ENCODE measurements at regions not wholly inside any gene's neighbourhood (a gene's known extent, or its start where the extent isn't known, plus 50 kb on each side); places are given as distances from the start of the nearest gene placed in this dataset.

GRCh38 chr17:77694391-77695363 lies 263.8 kb upstream of the TNRC6C start:
- DNase-seq, result no peak

DNA sequence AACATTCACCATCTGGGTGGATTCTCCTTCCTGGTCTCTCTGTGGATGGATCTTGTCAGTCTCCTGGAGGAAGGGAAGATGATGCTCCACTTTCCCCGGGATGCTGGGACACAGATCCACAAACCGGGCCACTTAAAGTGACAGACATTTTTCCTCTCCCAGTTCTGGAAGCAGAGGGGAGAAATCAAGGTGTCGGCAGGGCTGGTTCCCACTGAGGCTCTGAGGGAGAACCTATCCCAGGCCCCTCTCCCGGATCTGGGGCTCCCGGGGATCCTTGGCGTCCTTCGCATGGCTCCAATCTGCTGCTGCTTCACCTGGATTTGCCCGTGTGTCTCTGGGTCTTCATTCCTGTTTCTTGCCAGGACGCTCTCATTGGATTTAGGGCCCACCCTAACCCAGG lies 263.1 kb upstream of the TNRC6C start:
- no peak for DNase-seq

DNA sequence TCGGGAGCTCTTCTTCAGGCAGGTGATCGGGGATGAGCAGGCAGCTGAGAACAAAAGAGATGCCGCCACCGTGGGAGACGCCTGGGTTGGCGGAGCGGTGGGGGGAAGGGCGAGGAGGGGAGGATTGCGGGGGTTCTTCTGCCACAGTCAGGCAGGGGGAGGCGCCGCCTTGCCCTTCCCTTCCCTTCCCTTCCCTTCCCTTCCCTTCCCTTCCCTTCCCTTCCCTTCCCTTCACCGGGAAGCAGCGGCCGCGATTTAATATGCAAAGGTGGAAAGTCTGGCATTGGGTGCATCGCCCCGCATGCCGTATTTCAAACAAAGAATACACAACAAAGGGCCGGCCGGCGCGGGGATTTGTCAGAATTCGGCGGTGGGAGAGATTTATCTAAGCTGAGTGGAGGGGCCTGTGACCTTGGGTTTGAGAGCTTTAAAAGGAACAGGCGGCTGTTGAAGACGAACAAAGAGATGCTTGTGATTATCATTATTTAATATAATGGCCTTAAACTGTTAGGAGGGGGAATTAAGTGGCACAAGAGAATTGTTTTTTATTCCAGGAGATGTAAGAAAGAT lies 262.3 kb upstream of the TNRC6C start:
- no peak for DNase-seq

DNA sequence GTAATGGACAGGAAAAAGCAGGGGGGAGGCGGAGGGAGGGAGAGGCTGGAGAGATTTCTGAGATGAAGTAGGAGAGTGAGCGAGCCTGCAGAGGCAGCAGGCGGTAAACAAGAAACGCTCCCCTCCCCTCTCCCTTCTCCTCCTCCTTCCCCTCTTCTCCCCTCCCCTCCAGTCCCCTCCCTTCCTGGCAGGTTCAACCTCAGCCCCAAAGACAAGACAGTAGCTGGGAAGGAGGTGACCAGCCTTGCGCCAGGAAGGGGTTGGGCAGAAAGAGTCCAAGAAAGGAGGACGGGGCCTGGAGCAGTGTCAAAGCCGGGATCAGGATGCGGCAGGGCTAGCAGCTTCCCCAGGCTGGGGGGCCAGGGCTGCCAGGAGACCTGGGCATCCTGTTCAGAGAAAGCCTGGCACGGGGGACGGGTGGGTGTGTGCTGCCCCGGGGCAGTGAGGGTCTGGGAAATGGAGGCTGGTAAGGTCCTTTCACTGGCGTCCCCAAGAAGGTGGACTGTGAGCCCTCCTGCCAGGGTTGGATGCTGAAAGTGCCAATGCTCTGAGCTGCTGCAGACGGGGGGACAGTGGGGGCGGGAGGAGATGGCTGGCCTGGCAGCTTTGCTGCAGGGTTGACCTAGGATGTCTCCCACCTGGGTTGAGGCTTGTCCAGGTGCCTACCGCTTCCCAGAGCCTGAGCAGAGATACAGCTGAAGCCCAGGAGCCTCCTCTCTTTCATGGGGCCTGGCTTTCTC lies 261.6 kb upstream of the TNRC6C start:
- DNase-seq, result no peak

DNA sequence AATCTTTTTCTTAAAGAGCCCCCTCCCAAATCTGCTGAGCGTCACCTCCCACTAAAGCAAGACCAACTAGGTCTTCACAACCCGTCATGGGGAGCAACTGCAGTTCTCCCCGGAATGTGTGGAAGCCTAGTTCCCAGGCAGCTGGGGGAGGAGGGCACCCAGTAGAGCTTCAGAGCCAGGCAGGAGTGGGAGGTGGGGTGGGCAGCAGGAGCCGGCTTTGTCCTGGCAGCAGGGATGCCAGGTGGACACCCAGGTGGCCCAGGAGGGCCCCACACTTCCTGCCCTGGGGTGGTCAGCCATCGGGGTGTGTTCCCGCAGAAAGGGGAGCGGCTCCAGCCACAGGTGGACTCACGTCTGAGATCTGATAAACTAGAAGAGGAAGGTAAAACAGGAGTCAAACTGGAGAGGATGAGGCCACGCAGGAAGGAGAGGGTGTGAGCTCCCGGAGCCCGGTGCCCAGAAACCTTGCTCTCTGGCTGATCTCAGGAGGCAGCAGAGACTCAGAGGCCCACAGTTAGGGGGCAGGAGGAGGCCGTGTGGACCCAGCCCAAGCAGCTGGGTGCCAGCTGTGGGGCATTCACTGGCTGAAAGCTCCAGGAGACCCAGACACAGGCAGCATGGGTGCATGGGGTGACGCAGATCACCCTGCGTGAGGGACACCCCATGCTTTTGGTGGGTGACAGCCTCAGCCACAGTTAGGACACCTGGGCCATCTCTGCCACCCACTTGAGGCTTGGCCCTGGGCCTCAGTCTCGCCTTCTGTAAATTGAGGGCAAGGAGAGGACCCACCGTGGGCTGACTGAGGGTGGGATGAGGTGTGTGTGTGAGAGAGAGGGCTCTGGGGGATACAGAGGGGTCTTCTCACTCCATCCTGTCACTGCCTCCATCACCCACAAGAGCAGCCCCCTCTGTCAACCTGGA lies 260.8 kb upstream of the TNRC6C start:
- DNase-seq, result no peak

DNA sequence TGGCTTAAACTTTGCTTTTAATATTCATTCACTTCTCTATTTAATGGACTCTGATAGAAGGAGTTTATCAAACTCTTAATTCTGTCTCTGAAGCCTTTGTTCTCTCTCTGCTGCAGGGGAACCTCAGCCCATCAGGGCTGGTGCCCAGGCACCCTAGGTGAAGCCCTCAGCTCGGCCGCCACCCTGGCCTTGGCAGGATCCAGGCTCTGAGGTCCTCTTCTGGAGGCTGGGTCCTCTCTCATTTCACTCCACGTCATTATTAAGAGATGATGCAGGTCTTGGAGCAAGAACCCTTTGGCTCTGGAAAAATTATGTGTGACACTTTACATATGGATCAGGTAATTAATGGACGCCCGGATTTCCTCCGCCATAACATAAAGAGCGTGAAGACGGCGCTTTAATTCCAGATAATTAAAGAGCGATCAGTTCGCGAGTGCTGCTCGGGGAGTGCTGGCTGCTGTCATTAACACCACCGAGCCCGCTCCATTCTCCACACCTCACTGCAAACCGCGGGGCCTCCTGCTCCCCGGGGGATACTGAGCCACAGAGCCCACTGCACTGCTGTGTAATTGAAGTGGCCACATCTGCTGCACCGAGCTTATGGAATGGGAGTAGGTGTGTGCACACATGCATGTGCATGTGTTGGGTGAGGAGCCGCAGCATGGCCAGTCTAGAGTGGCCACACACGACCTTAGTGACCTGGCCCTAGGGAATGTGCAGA lies 259.4 kb upstream of the TNRC6C start:
- DNase-seq, result no peak

GRCh38 chr17:77700165-77700881 lies 258.2 kb upstream of the TNRC6C start:
- DNase-seq, result no peak

GRCh38 chr17:77701996-77702395 lies 256.5 kb upstream of the TNRC6C start:
- DNase-seq, result no peak

DNA sequence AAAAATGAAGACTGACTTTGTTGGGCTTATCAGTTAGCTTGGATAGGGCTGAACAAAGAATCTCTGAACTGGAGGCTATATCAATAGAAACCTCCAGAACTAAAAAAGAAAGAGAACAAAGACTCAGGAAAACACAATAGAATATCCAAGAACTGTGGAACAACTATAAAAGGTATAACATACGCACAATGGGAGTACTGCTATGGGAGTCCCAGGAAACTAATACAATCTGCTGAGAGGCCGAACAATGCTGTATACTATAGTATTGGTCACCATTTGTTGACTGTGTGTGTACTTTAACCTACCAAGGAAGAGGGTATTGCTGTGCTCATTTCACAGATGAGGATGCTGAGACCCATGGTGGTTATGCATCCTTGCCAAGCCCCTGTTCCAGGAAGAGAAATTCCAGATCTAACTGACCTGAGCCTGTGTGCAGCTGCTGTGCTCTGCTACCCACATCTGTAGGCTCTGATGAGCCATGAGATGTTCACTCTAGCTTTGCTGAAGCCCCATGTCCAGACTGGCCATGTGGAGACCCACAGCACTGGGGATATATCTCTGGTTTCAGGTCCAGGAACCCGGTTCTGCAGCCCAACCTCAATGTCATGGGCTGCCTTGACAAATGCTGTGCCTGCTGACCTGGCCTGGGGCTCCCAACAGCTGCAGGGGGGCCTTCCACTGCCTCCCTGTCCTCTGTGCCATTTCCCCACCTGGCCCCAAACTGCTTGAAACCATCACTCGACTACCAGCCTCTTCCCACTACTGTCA lies 254.3 kb upstream of the TNRC6C start:
- no peak for DNase-seq

DNA sequence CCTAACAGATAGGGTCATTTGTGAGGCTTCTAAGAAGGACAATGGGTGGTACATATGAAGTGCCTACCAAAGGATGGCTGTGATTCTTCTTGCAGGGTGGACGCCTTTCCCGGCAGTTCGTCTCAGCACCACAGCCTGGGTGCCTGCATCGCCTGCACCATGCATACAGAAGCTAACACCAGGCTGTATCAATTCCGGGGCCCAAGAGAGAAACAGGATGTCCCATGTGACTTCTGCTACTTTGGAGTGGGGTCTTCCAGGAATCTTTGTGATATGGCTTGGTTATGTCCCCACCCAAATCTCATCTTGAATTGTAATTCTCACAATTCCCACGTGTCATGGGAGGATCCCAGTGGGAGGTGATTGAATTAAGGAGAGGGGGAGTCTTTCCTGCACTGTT lies 251.6 kb upstream of the TNRC6C start:
- DNase-seq, result no peak

GRCh38 chr17:77707546-77707945 lies 251.0 kb upstream of the TNRC6C start:
- DNase-seq, result no peak

GRCh38 chr17:77708049-77708448 lies 250.5 kb upstream of the TNRC6C start:
- no peak for DNase-seq

GRCh38 chr17:77708936-77709335 lies 249.6 kb upstream of the TNRC6C start:
- DNase-seq, result no peak

- no peak for DNase-seq
These were observed 248.9 kb upstream of the TNRC6C start for GRCh38 chr17:77709594-77709993.

- no peak for DNase-seq
These were observed 245.9 kb upstream of the TNRC6C start for GRCh38 chr17:77712578-77712977.

DNA sequence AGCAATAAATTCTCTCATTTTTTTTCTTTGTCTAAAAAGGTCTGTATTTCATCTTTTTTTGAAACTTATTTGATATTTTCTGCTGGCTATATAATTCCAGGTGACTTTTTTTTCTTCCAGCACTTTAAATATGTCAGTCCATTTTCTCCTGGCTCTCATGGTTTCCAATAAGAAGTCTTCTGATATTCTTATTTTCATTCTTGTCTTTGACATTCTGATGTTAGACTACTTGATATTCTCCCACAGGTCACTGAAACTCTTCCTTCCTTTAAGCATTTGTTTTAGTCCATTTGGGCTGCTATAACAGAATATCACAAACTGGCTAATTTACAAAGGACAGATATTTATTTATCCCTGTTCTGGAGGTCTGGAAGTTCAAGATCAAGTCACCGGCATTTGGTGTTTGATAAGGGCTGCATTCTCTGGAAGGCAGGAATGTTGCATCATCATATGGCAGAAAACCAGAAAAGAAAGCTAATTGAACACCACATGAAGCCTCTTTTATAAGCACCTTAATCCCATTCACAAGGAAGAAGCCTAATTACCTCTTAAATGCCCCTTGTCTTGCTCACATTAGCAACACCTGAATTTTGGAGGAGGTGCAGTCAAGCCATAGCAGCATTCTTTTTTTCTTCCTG lies 242.1 kb upstream of the TNRC6C start:
- no peak for DNase-seq

- no peak for DNase-seq
These were observed 240.4 kb upstream of the TNRC6C start for GRCh38 chr17:77717941-77718668.

GRCh38 chr17:77718669-77718961 lies 239.9 kb upstream of the TNRC6C start:
- DNase-seq, result no peak

GRCh38 chr17:77719806-77720205 lies 238.7 kb upstream of the TNRC6C start:
- DNase-seq, result no peak
